H1 (cell line): ENCODE measurements at regions not wholly inside any gene's neighbourhood (a gene's known extent, or its start where the extent isn't known, plus 50 kb on each side); places are given as distances from the start of the nearest gene placed in this dataset.

Source experiments
- CTCF ChIA-PET: fragments of 300-600 bp; sonication (Branson Sonifier 250); formaldehyde crosslinking; loops from one replicate; lab custom pipeline; 2021; ENCODE audit not compliant: partially characterized antibody; lab: Charles Lee
- POLR2A ChIA-PET: fragments of 300-600 bp; sonication (Branson Sonifier 250); formaldehyde crosslinking; loops from one replicate; lab custom pipeline; 2021; ENCODE audit warnings: inconsistent platforms; ENCODE audit not compliant: partially characterized antibody; lab: Charles Lee
- DNase-seq, 2 experiments: peaks; one replicate each; pipeline versions ENCODE4 v3.0.0 to v3.0.0-alpha.2; 2010 to 2022; ENCODE audit warnings: low spot score in 2 of 2, low read depth in 1 of 2, mixed read lengths in 1 of 2
- FAIRE-seq: peaks from 2 replicates; lab custom pipeline; 2011; peaks lifted over from hg19 to GRCh38; lab: Jason Lieb, UNC
- H2AFZ ChIP-seq: 2 replicates; pipeline ENCODE4 v1.8.1; 2012; ENCODE audit warnings: low read length, inconsistent platforms
- H2AK5ac ChIP-seq: 2 replicates; pipeline ENCODE4 v1.6.1; 2013; ENCODE audit warnings: low read depth, low read length
- H2BK120ac ChIP-seq: replicated peaks from 2 replicates; pipeline ENCODE3; 2013; ENCODE audit warnings: low read depth, low read length, inconsistent platforms
- H2BK12ac ChIP-seq: 2 replicates; pipeline ENCODE4 v1.6.1; 2013; ENCODE audit warnings: low read depth, low read length
- H2BK15ac ChIP-seq: 2 replicates; pipeline ENCODE4 v1.6.1; 2013; ENCODE audit warnings: low read length
- H2BK20ac ChIP-seq: 2 replicates; pipeline ENCODE4 v1.6.1; 2013; ENCODE audit warnings: low read length
- H2BK5ac ChIP-seq: 2 replicates; pipeline ENCODE4 v1.6.1; 2013; ENCODE audit warnings: low read depth, low read length
- H3K14ac ChIP-seq: 2 replicates; pipeline ENCODE4 v1.6.1; 2013; ENCODE audit warnings: inconsistent platforms; ENCODE audit not compliant: insufficient read length
- H3K18ac ChIP-seq: 2 replicates; pipeline ENCODE4 v1.6.1; 2013; ENCODE audit warnings: low read length; ENCODE audit errors: extremely low read depth
- H3K23ac ChIP-seq: 2 replicates; pipeline ENCODE4 v1.6.1; 2013; ENCODE audit warnings: inconsistent platforms; ENCODE audit not compliant: insufficient read length
- H3K23me2 ChIP-seq: 2 replicates; pipeline ENCODE4 v1.6.1; 2013; ENCODE audit warnings: low read depth, low read length
- H3K27ac ChIP-seq: 2 replicates; pipeline ENCODE4 v1.6.1; 2011; ENCODE audit warnings: low read depth, low read length, inconsistent platforms
- H3K27me3 ChIP-seq, 4 experiments: replicated peaks in 1 of 4; 1 replicate in 1 of 4; 2 replicates in 3 of 4; pipeline versions ENCODE4 v1.6.1 to v1.8.1; 2011 to 2013; ENCODE audit warnings: low read length in 3 of 4, mild to moderate bottlenecking in 3 of 4, inconsistent platforms in 2 of 4, mixed read lengths in 2 of 4, moderate library complexity in 1 of 4; ENCODE audit not compliant: control insufficient read depth in 3 of 4, insufficient read depth in 3 of 4; ENCODE audit errors: extremely low read depth in 1 of 4
- H3K36me3 ChIP-seq, 4 experiments: 2 replicates each; pipeline versions ENCODE4 v1.6.1 to v1.8.1; 2011 to 2013; ENCODE audit warnings: mild to moderate bottlenecking in 4 of 4, low read length in 3 of 4, moderate library complexity in 2 of 4, control low read depth in 1 of 4, inconsistent platforms in 1 of 4; ENCODE audit not compliant: insufficient read depth in 4 of 4, control insufficient read depth in 2 of 4
- H3K4ac ChIP-seq: replicated peaks from 2 replicates; pipeline ENCODE3; 2013; ENCODE audit warnings: low read length, low read depth, mixed read lengths, inconsistent platforms; ENCODE audit not compliant: insufficient read length
- H3K4me1 ChIP-seq, 4 experiments: replicated peaks in 1 of 4; 1 replicate in 1 of 4; 2 replicates in 3 of 4; pipeline versions ENCODE4 v1.6.1 to v1.8.1; 2011 to 2013; ENCODE audit warnings: low read length in 3 of 4, inconsistent platforms in 2 of 4, mixed read lengths in 1 of 4; ENCODE audit not compliant: insufficient read depth in 4 of 4, control insufficient read depth in 3 of 4
- H3K4me2 ChIP-seq, 2 experiments: 2 replicates each; pipeline versions ENCODE4 v1.6.1 to v1.8.1; 2011 to 2013; ENCODE audit warnings: low read depth in 2 of 2, low read length in 2 of 2, control low read depth in 1 of 2, inconsistent platforms in 1 of 2, mild to moderate bottlenecking in 1 of 2; ENCODE audit not compliant: insufficient read depth in 1 of 2
- H3K4me3 ChIP-seq, 4 experiments: fragments of 200-600, 300-600 bp in 1 of 4; sonication (generic), shearing (Covaris generic), sonication (Bioruptor Twin) in 1 of 4; 2 replicates each; pipeline versions ENCODE4 v1.5.1 to v1.8.1; 2011 to 2016; ENCODE audit warnings: low read length in 4 of 4, low read depth in 3 of 4, control low read depth in 2 of 4, inconsistent platforms in 2 of 4, mild to moderate bottlenecking in 2 of 4, mixed read lengths in 1 of 4, moderate library complexity in 1 of 4; ENCODE audit not compliant: insufficient read depth in 2 of 4; ENCODE audit errors: extremely low read depth in 1 of 4
- H3K56ac ChIP-seq: replicated peaks from 2 replicates; pipeline ENCODE3; 2013; ENCODE audit warnings: low read depth, mild to moderate bottlenecking, mixed read lengths, low read length, inconsistent platforms; ENCODE audit not compliant: insufficient read length
- H3K79me1 ChIP-seq: 2 replicates; pipeline ENCODE4 v1.6.1; 2013; ENCODE audit warnings: low read depth, low read length, control low read depth
- H3K79me2 ChIP-seq, 2 experiments: 2 replicates each; pipeline versions ENCODE4 v1.6.1 to v1.8.1; 2012 to 2013; ENCODE audit warnings: low read length in 2 of 2, mild to moderate bottlenecking in 2 of 2, inconsistent platforms in 1 of 2; ENCODE audit not compliant: insufficient read depth in 2 of 2, control insufficient read depth in 1 of 2
- H3K9ac ChIP-seq, 4 experiments: replicated peaks in 1 of 4; 1 replicate in 1 of 4; 2 replicates in 3 of 4; pipeline versions ENCODE4 v1.6.1 to v1.8.1; 2011 to 2013; ENCODE audit warnings: low read depth in 3 of 4, low read length in 3 of 4, control low read depth in 2 of 4, mild to moderate bottlenecking in 2 of 4, moderate library complexity in 2 of 4, inconsistent platforms in 1 of 4; ENCODE audit errors: extremely low read depth in 1 of 4
- H3K9me3 ChIP-seq, 2 experiments: 2 replicates each; pipeline versions ENCODE4 v1.6.1 to v1.8.1; 2012 to 2013; ENCODE audit warnings: mild to moderate bottlenecking in 2 of 2, moderate library complexity in 2 of 2, control low read depth in 1 of 2, inconsistent platforms in 1 of 2, low read depth in 1 of 2, low read length in 1 of 2, mixed read lengths in 1 of 2; ENCODE audit not compliant: insufficient read depth in 2 of 2
- H4K20me1 ChIP-seq, 2 experiments: replicated peaks in 1 of 2; 2 replicates each; pipeline versions ENCODE3 to v1.8.1; 2011 to 2013; ENCODE audit warnings: inconsistent platforms in 2 of 2, low read length in 2 of 2, mild to moderate bottlenecking in 1 of 2; ENCODE audit not compliant: insufficient read depth in 2 of 2, control insufficient read depth in 1 of 2
- H4K5ac ChIP-seq: 2 replicates; pipeline ENCODE4 v1.6.1; 2013; ENCODE audit warnings: low read length, low read depth, mixed read lengths, inconsistent platforms; ENCODE audit not compliant: insufficient read length
- H4K8ac ChIP-seq: 2 replicates; pipeline ENCODE4 v1.8.0; 2013; ENCODE audit warnings: mild to moderate bottlenecking, moderate library complexity, low read length, inconsistent platforms; ENCODE audit not compliant: insufficient read depth; ENCODE audit errors: extremely low read depth
- H4K91ac ChIP-seq: replicated peaks from 2 replicates; pipeline ENCODE3; 2013; ENCODE audit warnings: low read length, mixed read lengths, inconsistent platforms; ENCODE audit not compliant: insufficient read length
- CEBPB ChIP-seq: IDR thresholded peaks from 2 replicates; pipeline ENCODE4 v1.6.1; 2012; ENCODE audit warnings: low read depth, low read length
- CHD2 ChIP-seq: IDR thresholded peaks from 2 replicates; pipeline ENCODE4 v1.6.1; 2012; ENCODE audit warnings: low read length, improper control_type of control experiment
- CTBP2 ChIP-seq: IDR thresholded peaks from 2 replicates; pipeline ENCODE4 v1.7.0; 2011; ENCODE audit warnings: borderline replicate concordance, mild to moderate bottlenecking, moderate library complexity, mixed read lengths, low read length; ENCODE audit not compliant: insufficient read depth, insufficient read length
- EP300 ChIP-seq, 2 experiments: IDR thresholded peaks; 1 replicate in 1 of 2; 2 replicates in 1 of 2; pipeline ENCODE4 v1.6.1; 2011 to 2012; ENCODE audit warnings: low read depth in 2 of 2, low read length in 2 of 2, mild to moderate bottlenecking in 2 of 2, borderline replicate concordance in 1 of 2, inconsistent platforms in 1 of 2, moderate library complexity in 1 of 2
- JUND ChIP-seq: IDR thresholded peaks from 2 replicates; pipeline ENCODE4 v1.6.1; 2011; ENCODE audit warnings: mild to moderate bottlenecking, improper control_type of control experiment, low read length
- RBBP5 ChIP-seq: IDR thresholded peaks from 2 replicates; pipeline ENCODE4 v1.7.1; 2012; ENCODE audit warnings: low read depth, mild to moderate bottlenecking, inconsistent platforms, low read length, moderate library complexity, borderline replicate concordance
- TAF1 ChIP-seq: IDR thresholded peaks from 2 replicates; pipeline ENCODE4 v1.6.1; 2011; ENCODE audit warnings: mild to moderate bottlenecking, low read depth, low read length
- TAF7 ChIP-seq: optimal IDR thresholded peaks from 2 replicates; pipeline ENCODE3; 2011; ENCODE audit warnings: low read depth, mild to moderate bottlenecking, inconsistent platforms, low read length, moderate library complexity, borderline replicate concordance
- WGBS, 2 experiments: shearing (Covaris generic) in 1 of 2; methylation state at CpG; one replicate each; pipeline versions ENCODE4 v1.1.6 to v1.1.7; 2013 to 2015; ENCODE audit warnings: low lambda C conversion rate in 2 of 2, mixed read lengths in 2 of 2, inconsistent platforms in 1 of 2, low coverage in 1 of 2, missing lambda C conversion rate in 1 of 2; ENCODE audit not compliant: insufficient replicate concordance in 2 of 2, insufficient coverage in 1 of 2, insufficient read length in 1 of 2; ENCODE audit errors: extremely low coverage in 1 of 2, missing lambda C conversion rate in 1 of 2; 5-methylcytosine and 5-hydroxymethylcytosine counted together
- TF ChIP-seq, protein P1 (sequence below): IDR thresholded peaks from 2 replicates; pipeline ENCODE4 v1.6.1; 2011; ENCODE audit warnings: low read depth, mild to moderate bottlenecking, low read length; ENCODE audit not compliant: insufficient read depth

DNA sequence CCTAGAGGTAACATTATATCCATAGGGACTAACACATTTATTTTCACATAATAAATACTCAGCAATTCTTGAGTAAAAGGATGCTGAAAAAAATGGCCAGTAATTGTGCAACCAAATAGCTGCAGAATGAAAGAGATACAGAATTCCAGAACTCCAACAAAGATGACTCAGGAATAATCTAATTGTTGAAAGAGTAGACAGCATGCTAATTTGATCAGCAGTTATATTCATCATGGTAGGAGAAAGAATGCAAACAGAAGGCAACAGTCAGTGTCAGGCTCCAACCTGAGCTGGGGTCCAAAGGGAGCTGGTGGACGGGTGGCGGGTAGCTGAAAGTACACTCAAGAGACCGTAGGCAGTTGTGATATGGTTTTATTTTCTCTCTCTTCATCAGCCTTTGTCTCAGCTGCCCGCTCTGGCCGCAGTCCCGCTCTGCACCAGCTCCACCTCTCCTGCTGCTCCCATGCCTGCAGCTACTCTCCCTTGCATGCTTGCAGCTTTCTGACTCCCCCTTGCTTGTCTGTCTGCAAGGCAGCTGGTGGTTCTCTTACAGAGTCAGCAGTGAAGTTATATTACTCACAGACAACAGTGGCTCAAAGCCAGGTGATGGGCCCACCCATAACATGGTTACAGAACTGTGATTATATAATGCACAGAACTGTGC is 1150.1 kb downstream of the STIM2 start:
- no peak overlapping the region for H2BK120ac ChIP-seq
- no peaks in the 10 kb centered on the region; a peak in 1 of 7 replicates for H3K4me1 ChIP-seq
- H3K23ac ChIP-seq = no peak overlapping the region
- no peak overlapping the region for H3K27ac ChIP-seq
- H4K20me1 ChIP-seq = no peaks in the 10 kb centered on the region
- H3K4me3 ChIP-seq = no peak overlapping the region
- no peaks in the 10 kb centered on the region for H3K79me1 ChIP-seq
- H4K8ac ChIP-seq = no peak overlapping the region
- no peak overlapping the region for H4K5ac ChIP-seq
- H3K4me2 ChIP-seq = no peak overlapping the region
- no peak overlapping the region for H2BK12ac ChIP-seq
- H3K79me2 ChIP-seq = no peaks in the 10 kb centered on the region
- no peaks in the 10 kb centered on the region for H3K27me3 ChIP-seq
- DNase-seq = no peak
- H3K56ac ChIP-seq = no peak overlapping the region
- H2BK20ac ChIP-seq = no peak overlapping the region
- H3K23me2 ChIP-seq = no peaks in the 10 kb centered on the region
- WGBS, 2 experiments = 89% methylated on average over 6 of the region's 6 CpGs; no CpG with 5 or more reads in 1 of the 2 experiments
- no peak overlapping the region for H3K14ac ChIP-seq
- H2BK5ac ChIP-seq = no peak overlapping the region
- no peak overlapping the region for H4K91ac ChIP-seq
- no peak overlapping the region for H2BK15ac ChIP-seq
- no peak overlapping the region for H2AK5ac ChIP-seq
- CTCF ChIA-PET = interaction anchor here (2.0 kb wide), 1 partner anchor 8 kb away, joined by 9 read pairs; no protein-coding TSS in a partner anchor
- TF ChIP-seq CEBPB = no peak
- TF ChIP-seq, protein P1, sequence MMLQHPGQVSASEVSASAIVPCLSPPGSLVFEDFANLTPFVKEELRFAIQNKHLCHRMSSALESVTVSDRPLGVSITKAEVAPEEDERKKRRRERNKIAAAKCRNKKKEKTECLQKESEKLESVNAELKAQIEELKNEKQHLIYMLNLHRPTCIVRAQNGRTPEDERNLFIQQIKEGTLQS = no peak
- TF ChIP-seq EP300 (IDR thresholded peaks at IDR 0.05; ENCODE audit: borderline replicate concordance in 1 of 2, low read depth in 2 of 2, low read length in 2 of 2) = no peak
- no peak for TF ChIP-seq TAF7
- no peak for TF ChIP-seq CHD2
- TF ChIP-seq TAF1 = no peak
- TF ChIP-seq JUND = no peak
- no peak for TF ChIP-seq CTBP2
- no peak for TF ChIP-seq RBBP5
- TF ChIP-seq, all 59 proteins: peak for 0
- POLR2A ChIA-PET = no interaction called here
- Histone ChIP-seq H3K9me3 (peaks cover 13 to 15% of the 10 kb centered on the region in 2 experiments), H3K36me3 (no peaks in the 10 kb centered on the region), H3K9ac (no peak overlapping the region), H3K4ac (no peak overlapping the region), H2AFZ (no peak overlapping the region; the same call in none of the 2 replicates), H3K18ac (no peak overlapping the region)
- FAIRE-seq = no peak
